Limb (tissue), 2 donors: ENCODE measurements at regions not wholly inside any gene's neighbourhood (a gene's known extent, or its start where the extent isn't known, plus 50 kb on each side); places are given as distances from the start of the nearest gene placed in this dataset.

ENCODE experiments used
- DNase-seq, 2 donors: peaks; one replicate each; pipeline ENCODE4 v3.0.0-alpha.2; 2016; ENCODE audit errors: extremely low spot score in 2 of 2

- DNase-seq = no peak
Observed at GRCh38 chr1:88204111-88204510, 480.0 kb upstream of the PKN2 start.

- no peak for DNase-seq
Observed at GRCh38 chr1:88204612-88205167, 479.4 kb upstream of the PKN2 start.

GRCh38 chr1:88208389-88208788, 475.7 kb upstream of the PKN2 start:
- DNase-seq = no peak

- DNase-seq = no peak
Observed at GRCh38 chr1:88210103-88210787, 473.8 kb upstream of the PKN2 start.

- no peak for DNase-seq
Observed at GRCh38 chr1:88216441-88216840, 467.6 kb upstream of the PKN2 start.

GRCh38 chr1:88217386-88217785, 466.7 kb upstream of the PKN2 start:
- no peak for DNase-seq

GRCh38 chr1:88219521-88219920, 464.6 kb upstream of the PKN2 start:
- no peak for DNase-seq

- DNase-seq = no peak
Observed at GRCh38 chr1:88221411-88221810, 462.7 kb upstream of the PKN2 start.

- peak in 1 of 2 donors; percentile 24 for DNase-seq
Observed at GRCh38 chr1:88224906-88225305, 459.2 kb upstream of the PKN2 start.

GRCh38 chr1:88228114-88228513, 456.0 kb upstream of the PKN2 start:
- no peak for DNase-seq

GRCh38 chr1:88230126-88230525, 453.9 kb upstream of the PKN2 start:
- no peak for DNase-seq

GRCh38 chr1:88237058-88237457, 447.0 kb upstream of the PKN2 start:
- peak in 1 of 2 donors; percentile 31 for DNase-seq

GRCh38 chr1:88239205-88239604, 444.9 kb upstream of the PKN2 start:
- DNase-seq = no peak

GRCh38 chr1:88247666-88248065, 436.4 kb upstream of the PKN2 start:
- DNase-seq = no peak

- no peak for DNase-seq
Observed at GRCh38 chr1:88250915-88251314, 433.2 kb upstream of the PKN2 start.

- no peak for DNase-seq
Observed at GRCh38 chr1:88252745-88253144, 431.3 kb upstream of the PKN2 start.

- no peak for DNase-seq
Observed at GRCh38 chr1:88265606-88266005, 418.5 kb upstream of the PKN2 start.

- no peak for DNase-seq
Observed at GRCh38 chr1:88266051-88266450, 418.0 kb upstream of the PKN2 start.

GRCh38 chr1:88272216-88272615, 411.9 kb upstream of the PKN2 start:
- DNase-seq = no peak

GRCh38 chr1:88274431-88274830, 409.6 kb upstream of the PKN2 start:
- no peak for DNase-seq

- no peak for DNase-seq
Observed at GRCh38 chr1:88275259-88275862, 408.7 kb upstream of the PKN2 start.

GRCh38 chr1:88276163-88276562, 407.9 kb upstream of the PKN2 start:
- no peak for DNase-seq

GRCh38 chr1:88284066-88284465, 400.0 kb upstream of the PKN2 start:
- no peak for DNase-seq
